Neural cell (in vitro differentiated cells): ENCODE measurements at regions not wholly inside any gene's neighbourhood (a gene's known extent, or its start where the extent isn't known, plus 50 kb on each side); places are given as distances from the start of the nearest gene placed in this dataset.

Experiments
- CTCF ChIP-seq: fragments of 450-650 bp; IDR thresholded peaks from 2 replicates; pipeline ENCODE4 v1.5.1; 2014; ENCODE audit warnings: antibody characterized with exemption, mild to moderate bottlenecking, moderate library complexity; ENCODE audit not compliant: poor library complexity, severe bottlenecking
- EZH2 ChIP-seq: fragments of 200-600, 300-800 bp; shearing (Covaris generic), sonication (generic); IDR thresholded peaks from 2 replicates; pipeline ENCODE4 v1.6.1; 2014; ENCODE audit warnings: antibody characterized with exemption, low read length, borderline replicate concordance, mild to moderate bottlenecking; ENCODE audit not compliant: insufficient read depth, poor library complexity, severe bottlenecking
- POLR2AphosphoS5 ChIP-seq: IDR thresholded peaks from 2 replicates; pipeline ENCODE4 v1.6.1; 2012
- TAF1 ChIP-seq: IDR thresholded peaks from 2 replicates; pipeline ENCODE4 v1.6.1; 2012; ENCODE audit warnings: low read depth

GRCh38 chr5:4050203-4050602 lies 454.6 kb downstream of the IRX1 start:
- TF ChIP-seq CTCF (no peak), POLR2AphosphoS5 (no peak), EZH2 (no peak), TAF1 (no peak)
